Keratinocyte (primary cell): ENCODE measurements at regions not wholly inside any gene's neighbourhood (a gene's known extent, or its start where the extent isn't known, plus 50 kb on each side); places are given as distances from the start of the nearest gene placed in this dataset.

Source experiments
- DNase-seq: peaks from one replicate; pipeline ENCODE4 v3.0.0-alpha.2; 2011; ENCODE audit warnings: low read depth, missing footprints, low spot score
- FAIRE-seq: peaks from 2 replicates; lab custom pipeline; 2011; peaks lifted over from hg19 to GRCh38; lab: Jason Lieb, UNC
- H2AFZ ChIP-seq: 2 replicates; pipeline ENCODE4 v1.6.0; 2012; ENCODE audit warnings: low read length, control low read depth, inconsistent platforms; ENCODE audit not compliant: control insufficient read depth
- H3K27ac ChIP-seq: 2 replicates; pipeline ENCODE4 v1.5.1; 2011; ENCODE audit warnings: low read length; ENCODE audit not compliant: control insufficient read depth, insufficient read depth
- H3K27me3 ChIP-seq: 3 replicates; pipeline ENCODE4 v1.6.0; 2011; ENCODE audit warnings: low read length; ENCODE audit not compliant: control insufficient read depth, insufficient read depth; ENCODE audit errors: extremely low read depth
- H3K36me3 ChIP-seq, 2 experiments: 2 replicates in 1 of 2; 3 replicates in 1 of 2; pipeline ENCODE4 v1.5.1; 2011; ENCODE audit warnings: low read length in 2 of 2, mild to moderate bottlenecking in 1 of 2; ENCODE audit not compliant: control insufficient read depth in 2 of 2, insufficient read depth in 2 of 2; ENCODE audit errors: extremely low read depth in 1 of 2
- H3K4me1 ChIP-seq: 3 replicates; pipeline ENCODE4 v1.5.1; 2011; ENCODE audit warnings: low read length; ENCODE audit not compliant: control insufficient read depth, insufficient read depth; ENCODE audit errors: extremely low read depth
- H3K4me2 ChIP-seq: 3 replicates; pipeline ENCODE4 v1.6.0; 2011; ENCODE audit warnings: low read depth, low read length; ENCODE audit not compliant: control insufficient read depth, insufficient read depth; ENCODE audit errors: extremely low read depth
- H3K4me3 ChIP-seq, 3 experiments: fragments of 200-600 bp in 1 of 3; sonication (generic) in 1 of 3; 2 replicates in 2 of 3; 3 replicates in 1 of 3; pipeline ENCODE4 v1.5.1; 2011 to 2016; ENCODE audit warnings: low read length in 3 of 3, mild to moderate bottlenecking in 3 of 3, control low read depth in 2 of 3, inconsistent platforms in 1 of 3, low read depth in 1 of 3, mixed read lengths in 1 of 3, mixed run types in 1 of 3, moderate library complexity in 1 of 3; ENCODE audit not compliant: control insufficient read depth in 2 of 3, insufficient read depth in 2 of 3; ENCODE audit errors: extremely low read depth in 1 of 3
- H3K79me2 ChIP-seq: 2 replicates; pipeline ENCODE4 v1.6.0; 2012; ENCODE audit warnings: low read length; ENCODE audit not compliant: control insufficient read depth, insufficient read depth
- H3K9ac ChIP-seq: 3 replicates; pipeline ENCODE4 v1.6.0; 2011; ENCODE audit warnings: low read length; ENCODE audit not compliant: control insufficient read depth, insufficient read depth; ENCODE audit errors: extremely low read depth
- H3K9me1 ChIP-seq: 3 replicates; pipeline ENCODE4 v1.6.0; 2011; ENCODE audit warnings: low read length; ENCODE audit not compliant: control insufficient read depth, insufficient read depth; ENCODE audit errors: extremely low read depth
- H3K9me3 ChIP-seq: 2 replicates; pipeline ENCODE4 v1.5.1; 2012; ENCODE audit warnings: low read depth, low read length; ENCODE audit not compliant: control insufficient read depth
- H4K20me1 ChIP-seq: 3 replicates; pipeline ENCODE4 v1.6.0; 2011; ENCODE audit warnings: low read length; ENCODE audit not compliant: control insufficient read depth, insufficient read depth; ENCODE audit errors: extremely low read depth
- EZH2 ChIP-seq: IDR thresholded peaks from one replicate; pipeline ENCODE4 v1.6.1; 2012; ENCODE audit warnings: inconsistent platforms, mild to moderate bottlenecking, low read length, moderate library complexity
- dilution Hi-C: fragments of 300-500 bp; cut with MboI; formaldehyde crosslinking; loops from one replicate; pipeline ENCODE4 v1.7.0; 2020; ENCODE audit warnings: low sequenced_read_pairs; ENCODE audit not compliant: extremely low pct_ligation_motif_present
- TF ChIP-seq, protein P1 (sequence below), 3 experiments: IDR thresholded peaks in 1 of 3; conservative IDR thresholded peaks in 1 of 3; optimal IDR thresholded peaks in 1 of 3; 2 replicates in 2 of 3; 3 replicates in 1 of 3; pipeline versions ENCODE3 to v1.5.1; 2011; ENCODE audit warnings: low read length in 3 of 3, mild to moderate bottlenecking in 3 of 3, moderate library complexity in 2 of 3, control low read depth in 1 of 3, inconsistent platforms in 1 of 3; ENCODE audit not compliant: insufficient read depth in 2 of 3; ENCODE audit errors: extremely low read depth in 1 of 3

DNA sequence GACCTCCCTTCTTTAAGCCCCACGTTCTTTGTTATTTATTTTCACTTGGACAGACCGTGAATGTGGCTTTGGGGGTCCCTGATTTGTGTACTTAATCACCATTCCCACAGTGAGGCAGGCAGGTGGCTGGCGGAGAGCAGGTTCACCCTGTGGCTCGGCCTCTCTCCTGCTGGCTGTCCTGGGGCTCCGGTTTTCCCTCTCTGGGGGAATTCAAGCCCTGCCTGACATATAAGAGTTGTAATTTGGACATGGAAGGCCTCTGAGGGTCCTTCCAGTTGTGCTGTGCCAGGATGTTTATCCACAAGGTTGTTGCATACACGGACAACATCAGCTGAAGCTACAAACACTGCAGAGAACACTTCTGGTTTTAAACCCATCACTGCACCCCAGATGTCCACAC, 824.5 kb downstream of the TBC1D22A start:
- no peaks in the 10 kb centered on the region for H3K36me3 ChIP-seq
- no peak for FAIRE-seq
- no peak overlapping the region for H3K9ac ChIP-seq
- TF ChIP-seq, protein P1, sequence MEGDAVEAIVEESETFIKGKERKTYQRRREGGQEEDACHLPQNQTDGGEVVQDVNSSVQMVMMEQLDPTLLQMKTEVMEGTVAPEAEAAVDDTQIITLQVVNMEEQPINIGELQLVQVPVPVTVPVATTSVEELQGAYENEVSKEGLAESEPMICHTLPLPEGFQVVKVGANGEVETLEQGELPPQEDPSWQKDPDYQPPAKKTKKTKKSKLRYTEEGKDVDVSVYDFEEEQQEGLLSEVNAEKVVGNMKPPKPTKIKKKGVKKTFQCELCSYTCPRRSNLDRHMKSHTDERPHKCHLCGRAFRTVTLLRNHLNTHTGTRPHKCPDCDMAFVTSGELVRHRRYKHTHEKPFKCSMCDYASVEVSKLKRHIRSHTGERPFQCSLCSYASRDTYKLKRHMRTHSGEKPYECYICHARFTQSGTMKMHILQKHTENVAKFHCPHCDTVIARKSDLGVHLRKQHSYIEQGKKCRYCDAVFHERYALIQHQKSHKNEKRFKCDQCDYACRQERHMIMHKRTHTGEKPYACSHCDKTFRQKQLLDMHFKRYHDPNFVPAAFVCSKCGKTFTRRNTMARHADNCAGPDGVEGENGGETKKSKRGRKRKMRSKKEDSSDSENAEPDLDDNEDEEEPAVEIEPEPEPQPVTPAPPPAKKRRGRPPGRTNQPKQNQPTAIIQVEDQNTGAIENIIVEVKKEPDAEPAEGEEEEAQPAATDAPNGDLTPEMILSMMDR (optimal IDR thresholded peaks at IDR 0.05 in 1 of 3, IDR thresholded peaks at IDR 0.05 in 1 of 3, conservative IDR thresholded peaks at IDR 0.05 in 1 of 3; ENCODE audit: extremely low read depth in 1 of 3, insufficient read depth in 2 of 3, low read length in 3 of 3): no peak
- no peak for TF ChIP-seq EZH2
- no peak overlapping the region for H3K4me3 ChIP-seq
- H3K4me2 ChIP-seq: no peak overlapping the region
- no peak overlapping the region for H3K27ac ChIP-seq
- DNase-seq: no peak
- H3K9me3 ChIP-seq: no peaks in the 10 kb centered on the region
- H3K27me3 ChIP-seq: no peaks in the 10 kb centered on the region
- dilution Hi-C loops: no loop called here
- H2AFZ ChIP-seq: no peak overlapping the region
- no peaks in the 10 kb centered on the region for H3K9me1 ChIP-seq
- H4K20me1 ChIP-seq: no peaks in the 10 kb centered on the region
- no peaks in the 10 kb centered on the region for H3K79me2 ChIP-seq
- no peaks in the 10 kb centered on the region for H3K4me1 ChIP-seq

DNA sequence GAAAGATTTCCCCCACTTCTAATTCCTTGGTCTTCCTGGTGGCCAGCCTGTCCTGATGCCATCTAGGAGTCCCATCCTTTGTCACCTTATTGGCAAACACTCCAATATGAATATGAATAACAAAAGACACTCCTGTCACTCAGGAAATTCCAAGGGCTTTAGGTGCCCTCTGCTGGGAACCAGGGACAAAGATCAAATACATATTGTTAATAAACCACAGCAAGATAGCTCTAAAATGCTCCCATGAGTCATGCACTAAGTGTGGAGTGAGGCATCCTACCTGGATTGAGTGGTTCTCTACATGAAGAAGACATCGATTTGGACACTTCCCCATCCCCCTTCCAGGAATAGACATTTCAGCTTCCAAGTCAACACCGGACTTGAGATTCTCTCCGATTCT, 823.6 kb downstream of the TBC1D22A start:
- no peaks in the 10 kb centered on the region for H3K9me3 ChIP-seq
- no peak for DNase-seq
- no peaks in the 10 kb centered on the region for H3K79me2 ChIP-seq
- no peak overlapping the region for H3K4me3 ChIP-seq
- no peak overlapping the region for H3K4me2 ChIP-seq
- H3K9ac ChIP-seq: no peak overlapping the region
- FAIRE-seq: no peak
- H4K20me1 ChIP-seq: no peaks in the 10 kb centered on the region
- dilution Hi-C loops: no loop called here
- no peaks in the 10 kb centered on the region for H3K36me3 ChIP-seq
- H3K4me1 ChIP-seq: no peaks in the 10 kb centered on the region
- H2AFZ ChIP-seq: no peak overlapping the region
- H3K27ac ChIP-seq: no peak overlapping the region
- TF ChIP-seq EZH2: no peak
- TF ChIP-seq, protein P1 (optimal IDR thresholded peaks at IDR 0.05 in 1 of 3, IDR thresholded peaks at IDR 0.05 in 1 of 3, conservative IDR thresholded peaks at IDR 0.05 in 1 of 3; ENCODE audit: extremely low read depth in 1 of 3, insufficient read depth in 2 of 3, low read length in 3 of 3): no peak
- H3K9me1 ChIP-seq: no peaks in the 10 kb centered on the region
- no peaks in the 10 kb centered on the region for H3K27me3 ChIP-seq
